ENCODE measurements at regions not wholly inside any gene's neighbourhood (a gene's known extent, or its start where the extent isn't known, plus 50 kb on each side); places are given as distances from the start of the nearest gene placed in this dataset.

DNA sequence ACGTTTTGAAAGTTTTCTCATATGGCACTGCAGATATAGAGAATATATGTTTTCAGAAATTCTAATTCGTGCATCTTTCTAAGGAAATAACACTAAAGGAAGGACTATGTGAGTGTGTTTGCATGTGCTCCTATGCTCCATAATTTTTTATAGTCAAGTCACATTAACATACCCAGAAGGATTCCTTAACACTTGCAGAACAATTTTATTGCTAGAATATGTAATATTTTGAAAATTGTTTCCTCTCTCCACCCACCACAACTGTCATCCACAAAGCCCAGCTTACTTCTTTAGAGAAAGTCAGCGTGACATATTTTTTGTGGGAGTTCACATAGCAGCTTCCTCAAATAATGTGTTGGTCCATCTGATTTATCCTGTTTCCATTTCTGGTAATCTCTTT is 604.6 kb upstream of the MGAT4C start:
- no peak overlapping the region for H3K9ac ChIP-seq (ENCODE audit: low read length)
- no peaks in the 10 kb centered on the region for H3K27me3 ChIP-seq (ENCODE audit: insufficient read depth, low read depth, low read length)
- no peaks in the 10 kb centered on the region for H3F3A ChIP-seq (ENCODE audit: insufficient read depth, low read length, poor library complexity, severe bottlenecking)
- H3K9me3 ChIP-seq (ENCODE audit: low read length): no peaks in the 10 kb centered on the region
- no peak overlapping the region for H2AFZ ChIP-seq (ENCODE audit: low read depth, low read length)
- H3K79me2 ChIP-seq (replicated peaks; ENCODE audit: insufficient read depth, low read length): no peaks in the 10 kb centered on the region
- no peak overlapping the region for H3K4me2 ChIP-seq (ENCODE audit: low read length)
- no peaks in the 10 kb centered on the region for H3K36me3 ChIP-seq (ENCODE audit: insufficient read depth, low read length)
- no peak overlapping the region for H3K27ac ChIP-seq (ENCODE audit: low read length)
- H3K4me3 ChIP-seq (ENCODE audit: low read length): no peak overlapping the region
- H3K9me2 ChIP-seq (ENCODE audit: insufficient read depth, low read length): no peaks in the 10 kb centered on the region
- no peaks in the 10 kb centered on the region for H4K20me1 ChIP-seq (ENCODE audit: insufficient read depth)
- TF ChIP-seq SMC3 (conservative IDR thresholded peaks at IDR 0.05; ENCODE audit: poor library complexity) (no peak), MXI1 (conservative IDR thresholded peaks at IDR 0.05; ENCODE audit: poor library complexity, severe bottlenecking) (no peak), POLR2AphosphoS5 (IDR thresholded peaks at IDR 0.05) (no peak), TAF1 (IDR thresholded peaks at IDR 0.05; ENCODE audit: low read depth) (no peak), EZH2 (IDR thresholded peaks at IDR 0.05; ENCODE audit: borderline replicate concordance, insufficient read depth, low read length, poor library complexity, severe bottlenecking) (no peak), EP300 (conservative IDR thresholded peaks at IDR 0.05; ENCODE audit: poor library complexity, severe bottlenecking) (no peak), RAD21 (conservative IDR thresholded peaks at IDR 0.05) (no peak)
- TF ChIP-seq, protein P1, sequence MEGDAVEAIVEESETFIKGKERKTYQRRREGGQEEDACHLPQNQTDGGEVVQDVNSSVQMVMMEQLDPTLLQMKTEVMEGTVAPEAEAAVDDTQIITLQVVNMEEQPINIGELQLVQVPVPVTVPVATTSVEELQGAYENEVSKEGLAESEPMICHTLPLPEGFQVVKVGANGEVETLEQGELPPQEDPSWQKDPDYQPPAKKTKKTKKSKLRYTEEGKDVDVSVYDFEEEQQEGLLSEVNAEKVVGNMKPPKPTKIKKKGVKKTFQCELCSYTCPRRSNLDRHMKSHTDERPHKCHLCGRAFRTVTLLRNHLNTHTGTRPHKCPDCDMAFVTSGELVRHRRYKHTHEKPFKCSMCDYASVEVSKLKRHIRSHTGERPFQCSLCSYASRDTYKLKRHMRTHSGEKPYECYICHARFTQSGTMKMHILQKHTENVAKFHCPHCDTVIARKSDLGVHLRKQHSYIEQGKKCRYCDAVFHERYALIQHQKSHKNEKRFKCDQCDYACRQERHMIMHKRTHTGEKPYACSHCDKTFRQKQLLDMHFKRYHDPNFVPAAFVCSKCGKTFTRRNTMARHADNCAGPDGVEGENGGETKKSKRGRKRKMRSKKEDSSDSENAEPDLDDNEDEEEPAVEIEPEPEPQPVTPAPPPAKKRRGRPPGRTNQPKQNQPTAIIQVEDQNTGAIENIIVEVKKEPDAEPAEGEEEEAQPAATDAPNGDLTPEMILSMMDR (IDR thresholded peaks at IDR 0.05; ENCODE audit: poor library complexity, severe bottlenecking): no peak
- TF ChIP-seq, protein P2, sequence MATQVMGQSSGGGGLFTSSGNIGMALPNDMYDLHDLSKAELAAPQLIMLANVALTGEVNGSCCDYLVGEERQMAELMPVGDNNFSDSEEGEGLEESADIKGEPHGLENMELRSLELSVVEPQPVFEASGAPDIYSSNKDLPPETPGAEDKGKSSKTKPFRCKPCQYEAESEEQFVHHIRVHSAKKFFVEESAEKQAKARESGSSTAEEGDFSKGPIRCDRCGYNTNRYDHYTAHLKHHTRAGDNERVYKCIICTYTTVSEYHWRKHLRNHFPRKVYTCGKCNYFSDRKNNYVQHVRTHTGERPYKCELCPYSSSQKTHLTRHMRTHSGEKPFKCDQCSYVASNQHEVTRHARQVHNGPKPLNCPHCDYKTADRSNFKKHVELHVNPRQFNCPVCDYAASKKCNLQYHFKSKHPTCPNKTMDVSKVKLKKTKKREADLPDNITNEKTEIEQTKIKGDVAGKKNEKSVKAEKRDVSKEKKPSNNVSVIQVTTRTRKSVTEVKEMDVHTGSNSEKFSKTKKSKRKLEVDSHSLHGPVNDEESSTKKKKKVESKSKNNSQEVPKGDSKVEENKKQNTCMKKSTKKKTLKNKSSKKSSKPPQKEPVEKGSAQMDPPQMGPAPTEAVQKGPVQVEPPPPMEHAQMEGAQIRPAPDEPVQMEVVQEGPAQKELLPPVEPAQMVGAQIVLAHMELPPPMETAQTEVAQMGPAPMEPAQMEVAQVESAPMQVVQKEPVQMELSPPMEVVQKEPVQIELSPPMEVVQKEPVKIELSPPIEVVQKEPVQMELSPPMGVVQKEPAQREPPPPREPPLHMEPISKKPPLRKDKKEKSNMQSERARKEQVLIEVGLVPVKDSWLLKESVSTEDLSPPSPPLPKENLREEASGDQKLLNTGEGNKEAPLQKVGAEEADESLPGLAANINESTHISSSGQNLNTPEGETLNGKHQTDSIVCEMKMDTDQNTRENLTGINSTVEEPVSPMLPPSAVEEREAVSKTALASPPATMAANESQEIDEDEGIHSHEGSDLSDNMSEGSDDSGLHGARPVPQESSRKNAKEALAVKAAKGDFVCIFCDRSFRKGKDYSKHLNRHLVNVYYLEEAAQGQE (IDR thresholded peaks at IDR 0.05; ENCODE audit: borderline replicate concordance): no peak

DNA sequence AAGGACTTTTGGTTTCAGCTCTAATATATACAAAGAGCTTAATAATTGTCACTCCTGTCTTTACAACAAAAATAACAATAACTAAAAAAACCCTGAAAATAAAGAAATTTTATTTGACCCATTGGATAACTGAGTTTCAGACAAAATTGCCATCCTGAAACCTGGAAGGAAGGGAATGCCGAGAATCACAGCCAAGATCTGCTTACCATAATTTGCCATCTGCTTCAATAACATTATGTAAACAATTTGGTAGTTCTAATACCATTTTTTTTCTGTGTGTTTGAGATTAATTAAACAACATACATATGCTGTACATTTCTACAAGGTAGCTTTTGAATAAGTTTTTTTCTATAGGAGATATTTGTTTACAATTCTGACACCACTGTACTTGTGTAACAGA is 596.3 kb upstream of the MGAT4C start:
- Histone ChIP-seq H3K9me3 (ENCODE audit: low read length) (no peaks in the 10 kb centered on the region), H3K4me3 (ENCODE audit: low read length) (no peak overlapping the region), H3K27me3 (ENCODE audit: insufficient read depth, low read depth, low read length) (no peaks in the 10 kb centered on the region), H3K9ac (ENCODE audit: low read length) (no peak overlapping the region), H4K20me1 (ENCODE audit: insufficient read depth) (no peaks in the 10 kb centered on the region), H3K36me3 (ENCODE audit: insufficient read depth, low read length) (no peaks in the 10 kb centered on the region), H2AFZ (ENCODE audit: low read depth, low read length) (no peak overlapping the region), H3K9me2 (ENCODE audit: insufficient read depth, low read length) (no peaks in the 10 kb centered on the region), H3K4me2 (ENCODE audit: low read length) (no peak overlapping the region), H3K27ac (ENCODE audit: low read length) (no peak overlapping the region), H3K79me2 (replicated peaks; ENCODE audit: insufficient read depth, low read length) (no peaks in the 10 kb centered on the region), H3F3A (ENCODE audit: insufficient read depth, low read length, poor library complexity, severe bottlenecking) (no peaks in the 10 kb centered on the region)
- no peak for TF ChIP-seq POLR2AphosphoS5 (IDR thresholded peaks at IDR 0.05)
- TF ChIP-seq, protein P1 (IDR thresholded peaks at IDR 0.05; ENCODE audit: poor library complexity, severe bottlenecking): no peak
- TF ChIP-seq RAD21 (conservative IDR thresholded peaks at IDR 0.05): no peak
- TF ChIP-seq TAF1 (IDR thresholded peaks at IDR 0.05; ENCODE audit: low read depth): no peak
- TF ChIP-seq EZH2 (IDR thresholded peaks at IDR 0.05; ENCODE audit: borderline replicate concordance, insufficient read depth, low read length, poor library complexity, severe bottlenecking): no peak
- TF ChIP-seq MXI1 (conservative IDR thresholded peaks at IDR 0.05; ENCODE audit: poor library complexity, severe bottlenecking): no peak
- TF ChIP-seq SMC3 (conservative IDR thresholded peaks at IDR 0.05; ENCODE audit: poor library complexity): no peak
- TF ChIP-seq, protein P2 (IDR thresholded peaks at IDR 0.05; ENCODE audit: borderline replicate concordance): no peak
- no peak for TF ChIP-seq EP300 (conservative IDR thresholded peaks at IDR 0.05; ENCODE audit: poor library complexity, severe bottlenecking)

Data from neural cell (in vitro differentiated cells).